Mammary epithelial cell (primary cell): ENCODE measurements at regions not wholly inside any gene's neighbourhood (a gene's known extent, or its start where the extent isn't known, plus 50 kb on each side); places are given as distances from the start of the nearest gene placed in this dataset.

Experiments used
- CTCF ChIP-seq, 2 donors: IDR thresholded peaks in 1 of 2; conservative IDR thresholded peaks in 1 of 2; 2 replicates each; pipeline ENCODE4 v1.5.1; 2011 to 2012; ENCODE audit warnings: inconsistent platforms in 2 of 2, low read length in 2 of 2, mild to moderate bottlenecking in 2 of 2, control low read depth in 1 of 2, low read depth in 1 of 2; ENCODE audit not compliant: insufficient read depth in 1 of 2; ENCODE audit errors: extremely low read depth in 1 of 2
- EZH2 ChIP-seq: IDR thresholded peaks from 2 replicates; pipeline ENCODE4 v1.6.1; 2012; ENCODE audit warnings: low read length, inconsistent platforms, borderline replicate concordance

GRCh38 chr3:113054552-113054951 lies 63.8 kb downstream of the GTPBP8 start:
- TF ChIP-seq CTCF (conservative IDR thresholded peaks at IDR 0.05 in 1 of 2, IDR thresholded peaks at IDR 0.05 in 1 of 2; ENCODE audit: extremely low read depth in 1 of 2, insufficient read depth in 1 of 2, low read depth in 1 of 2, low read length in 2 of 2) (peak; percentile 4 to 39), EZH2 (no peak)
